Tibial nerve (tissue), 4 donors: ENCODE measurements at regions not wholly inside any gene's neighbourhood (a gene's known extent, or its start where the extent isn't known, plus 50 kb on each side); places are given as distances from the start of the nearest gene placed in this dataset.
"Not testable (repeated sequence)": the region's sequence is repeated elsewhere in the genome, so short reads cannot be mapped to it uniquely, and the experiment has no call there.

ENCODE experiments used
- CTCF ChIP-seq, 5 experiments: fragments of 200-600 bp in 3 of 5; fragments of 450-650 bp in 2 of 5; sonication (generic) in 3 of 5; IDR thresholded peaks; one replicate each; pipeline ENCODE4 v1.5.1; 2016 to 2019; ENCODE audit warnings: antibody characterized with exemption in 5 of 5, mild to moderate bottlenecking in 3 of 5, moderate library complexity in 2 of 5
- EP300 ChIP-seq, 2 donors: sonication (generic); formaldehyde crosslinking; IDR thresholded peaks; one replicate each; pipeline ENCODE4 v1.6.1; 2017; ENCODE audit warnings: antibody characterized with exemption in 2 of 2, mild to moderate bottlenecking in 1 of 2
- POLR2A ChIP-seq, 2 donors: fragments of 450-650 bp; IDR thresholded peaks; one replicate each; pipeline ENCODE4 v1.6.1; 2017; ENCODE audit warnings: antibody characterized with exemption in 2 of 2, mild to moderate bottlenecking in 2 of 2, moderate library complexity in 2 of 2

- not testable (repeated sequence) for TF ChIP-seq POLR2A, EP300, CTCF (IDR thresholded peaks at IDR 0.05)
Observed at GRCh38 chr11:71781491-71781890, 51.5 kb upstream of the DEFB108B start.
